ENCODE measurements at regions not wholly inside any gene's neighbourhood (a gene's known extent, or its start where the extent isn't known, plus 50 kb on each side); places are given as distances from the start of the nearest gene placed in this dataset.

- Histone ChIP-seq H3K27ac (no peak overlapping the region), H3K9ac (no peak overlapping the region), H4K20me1 (ENCODE audit: insufficient read depth) (no peaks in the 10 kb centered on the region), H3K4me1 (ENCODE audit: low read depth, poor library complexity, severe bottlenecking) (peaks cover 7% of the 10 kb centered on the region), H3K4me3 (IDR thresholded peaks at IDR 0.05; ENCODE audit: insufficient read depth, low read depth, low read length) (no peak overlapping the region), H3K27me3 (ENCODE audit: insufficient read depth, low read depth) (no peaks in the 10 kb centered on the region), H2AFZ (ENCODE audit: low read depth) (no peak overlapping the region), H3K36me3 (ENCODE audit: insufficient read depth) (no peaks in the 10 kb centered on the region), H3K4me2 (no peak overlapping the region), H3K79me2 (ENCODE audit: insufficient read depth, low read depth) (no peaks in the 10 kb centered on the region)
- TF ChIP-seq CTCF (conservative IDR thresholded peaks at IDR 0.05; ENCODE audit: low read depth, low read length), result no peak
Observed at GRCh38 chr18:30088238-30089015, 954.1 kb downstream of the DSC3 start.

- Histone ChIP-seq H3K4me1 (ENCODE audit: low read depth, poor library complexity, severe bottlenecking) (peaks cover 7% of the 10 kb centered on the region), H3K4me3 (IDR thresholded peaks at IDR 0.05; ENCODE audit: insufficient read depth, low read depth, low read length) (no peak overlapping the region), H3K79me2 (ENCODE audit: insufficient read depth, low read depth) (no peaks in the 10 kb centered on the region), H3K4me2 (no peak overlapping the region), H3K36me3 (ENCODE audit: insufficient read depth) (no peaks in the 10 kb centered on the region), H3K27me3 (ENCODE audit: insufficient read depth, low read depth) (no peaks in the 10 kb centered on the region), H2AFZ (ENCODE audit: low read depth) (no peak overlapping the region), H4K20me1 (ENCODE audit: insufficient read depth) (no peaks in the 10 kb centered on the region), H3K27ac (no peak overlapping the region; the same call in 1 of the 2 replicates), H3K9ac (no peak overlapping the region)
- no peak for TF ChIP-seq CTCF (conservative IDR thresholded peaks at IDR 0.05; ENCODE audit: low read depth, low read length)
Observed at GRCh38 chr18:30086351-30086750, 956.2 kb downstream of the DSC3 start.

- no peak for TF ChIP-seq CTCF (conservative IDR thresholded peaks at IDR 0.05; ENCODE audit: low read depth, low read length)
- Histone ChIP-seq H3K27ac (no peak overlapping the region), H3K4me3 (IDR thresholded peaks at IDR 0.05; ENCODE audit: insufficient read depth, low read depth, low read length) (no peak overlapping the region), H3K4me2 (no peak overlapping the region), H3K9ac (no peak overlapping the region), H3K79me2 (ENCODE audit: insufficient read depth, low read depth) (no peaks in the 10 kb centered on the region), H3K27me3 (ENCODE audit: insufficient read depth, low read depth) (no peaks in the 10 kb centered on the region), H2AFZ (ENCODE audit: low read depth) (no peak overlapping the region), H3K4me1 (ENCODE audit: low read depth, poor library complexity, severe bottlenecking) (peaks cover 7% of the 10 kb centered on the region), H3K36me3 (ENCODE audit: insufficient read depth) (no peaks in the 10 kb centered on the region), H4K20me1 (ENCODE audit: insufficient read depth) (no peaks in the 10 kb centered on the region)
Observed at GRCh38 chr18:30081122-30081521, 961.4 kb downstream of the DSC3 start.

GRCh38 chr18:30072609-30073385 lies 969.7 kb downstream of the DSC3 start:
- no peak for TF ChIP-seq CTCF (conservative IDR thresholded peaks at IDR 0.05; ENCODE audit: low read depth, low read length)
- H3K79me2 ChIP-seq (ENCODE audit: insufficient read depth, low read depth), result no peaks in the 10 kb centered on the region
- no peak overlapping the region for H3K9ac ChIP-seq
- no peaks in the 10 kb centered on the region for H3K27me3 ChIP-seq (ENCODE audit: insufficient read depth, low read depth)
- H3K36me3 ChIP-seq (ENCODE audit: insufficient read depth), result no peaks in the 10 kb centered on the region; the same call in 1 of the 2 replicates
- H3K4me2 ChIP-seq, result no peak overlapping the region
- H3K4me3 ChIP-seq (IDR thresholded peaks at IDR 0.05; ENCODE audit: insufficient read depth, low read depth, low read length), result no peak overlapping the region
- H3K4me1 ChIP-seq (ENCODE audit: low read depth, poor library complexity, severe bottlenecking), result no peaks in the 10 kb centered on the region
- H4K20me1 ChIP-seq (ENCODE audit: insufficient read depth), result no peaks in the 10 kb centered on the region
- H3K27ac ChIP-seq, result no peak overlapping the region
- no peak overlapping the region for H2AFZ ChIP-seq (ENCODE audit: low read depth)
